DMS 273 (cell line): ENCODE measurements at regions not wholly inside any gene's neighbourhood (a gene's known extent, or its start where the extent isn't known, plus 50 kb on each side); places are given as distances from the start of the nearest gene placed in this dataset.
"Not testable (repeated sequence)": the region's sequence is repeated elsewhere in the genome, so short reads cannot be mapped to it uniquely, and the experiment has no call there.

Source experiments
- DNase-seq: peaks from one replicate; lab custom pipeline; 2025; ENCODE audit not compliant: unreplicated experiment; lab: John Stamatoyannopoulos, UW

- no peak for DNase-seq
Measured at GRCh38 chrX:1103360-1103759, 109.1 kb downstream of the CRLF2 start.

- DNase-seq = no peak
Measured at GRCh38 chrX:1102786-1103185, 109.7 kb downstream of the CRLF2 start.

DNA sequence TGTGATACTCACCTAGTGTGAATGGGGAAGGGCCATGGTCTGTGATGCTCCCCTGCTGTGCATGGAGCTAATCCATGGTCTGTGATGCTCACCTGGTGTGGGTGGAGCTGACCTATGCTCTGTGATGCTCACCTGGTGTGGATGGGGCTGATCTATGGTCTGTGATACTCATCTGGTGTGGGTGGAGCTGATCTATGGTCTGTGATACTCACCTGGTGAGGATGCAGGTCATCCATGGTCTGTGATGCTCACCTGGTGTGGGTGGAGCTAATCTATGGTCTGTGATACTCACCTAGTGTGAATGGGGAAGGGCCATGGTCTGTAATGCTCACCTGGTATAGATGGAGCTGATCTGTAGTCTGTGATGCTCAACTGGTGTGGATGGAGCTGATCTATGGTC lies 110.2 kb downstream of the CRLF2 start:
- not testable (repeated sequence) for DNase-seq

- no peak for DNase-seq
Measured at GRCh38 chrX:1099146-1099770, 113.2 kb downstream of the CRLF2 start.

DNA sequence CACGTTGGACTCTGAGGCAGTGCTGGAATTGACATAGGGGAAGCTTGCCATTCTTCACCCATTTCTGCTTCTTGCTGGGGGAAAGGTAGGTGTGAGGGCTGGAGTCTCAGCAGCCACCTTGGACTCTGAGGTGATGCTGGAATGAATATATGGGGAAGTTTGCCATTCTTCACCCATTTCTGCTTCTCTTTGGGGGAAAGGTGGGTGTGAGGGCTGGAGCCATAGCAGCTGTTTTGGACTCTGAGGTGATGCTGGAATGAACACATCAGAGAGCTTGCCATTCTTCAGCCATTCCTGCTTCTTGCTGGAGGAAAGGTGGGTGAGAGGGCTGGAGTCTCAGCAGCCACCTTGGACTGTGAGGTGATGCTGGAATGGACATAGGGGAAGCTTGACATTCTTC lies 115.1 kb downstream of the CRLF2 start:
- no peak for DNase-seq

DNA sequence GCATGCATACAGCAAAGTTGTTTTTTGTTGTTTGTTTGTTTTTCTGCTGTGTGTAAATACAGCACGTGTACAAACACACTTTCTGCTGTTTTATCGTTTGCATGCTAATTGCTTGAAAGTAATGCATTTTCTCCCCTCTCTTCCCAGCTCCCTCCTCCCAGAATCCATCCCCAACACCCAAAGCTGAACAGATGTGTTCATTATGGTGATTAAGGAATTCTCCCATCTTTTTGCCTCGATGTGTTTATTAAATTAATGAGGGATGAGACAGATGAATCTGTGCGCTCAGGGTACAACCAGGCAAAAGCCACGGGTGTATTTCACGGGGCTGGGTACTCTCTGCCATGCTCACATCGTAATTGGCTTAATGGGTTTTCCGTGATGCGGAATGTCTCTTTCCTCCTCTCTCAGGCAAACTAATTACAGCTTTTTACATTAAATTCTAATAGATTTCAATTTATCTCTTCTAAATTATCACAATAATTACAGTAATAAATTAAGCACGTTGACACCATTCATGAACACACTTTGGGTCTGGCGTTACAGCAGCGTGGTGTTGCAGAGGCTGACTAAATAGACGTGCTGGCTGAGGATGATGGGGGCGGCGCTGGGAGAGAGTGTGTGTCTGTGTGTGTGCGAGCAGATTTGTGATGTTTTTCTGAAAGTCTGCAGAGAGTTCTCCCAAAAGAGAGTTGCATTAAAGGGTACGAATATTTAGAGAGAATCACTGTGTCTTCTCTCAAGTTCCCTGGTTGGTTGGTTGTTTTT lies 117.7 kb downstream of the CRLF2 start:
- DNase-seq = no peak

- no peak for DNase-seq
Measured at GRCh38 chrX:1093586-1094421, 118.6 kb downstream of the CRLF2 start.

GRCh38 chrX:1093121-1093520 lies 119.3 kb downstream of the CRLF2 start:
- no peak for DNase-seq

- DNase-seq = no peak
Measured at GRCh38 chrX:1086444-1087409, 125.7 kb downstream of the CRLF2 start.

DNA sequence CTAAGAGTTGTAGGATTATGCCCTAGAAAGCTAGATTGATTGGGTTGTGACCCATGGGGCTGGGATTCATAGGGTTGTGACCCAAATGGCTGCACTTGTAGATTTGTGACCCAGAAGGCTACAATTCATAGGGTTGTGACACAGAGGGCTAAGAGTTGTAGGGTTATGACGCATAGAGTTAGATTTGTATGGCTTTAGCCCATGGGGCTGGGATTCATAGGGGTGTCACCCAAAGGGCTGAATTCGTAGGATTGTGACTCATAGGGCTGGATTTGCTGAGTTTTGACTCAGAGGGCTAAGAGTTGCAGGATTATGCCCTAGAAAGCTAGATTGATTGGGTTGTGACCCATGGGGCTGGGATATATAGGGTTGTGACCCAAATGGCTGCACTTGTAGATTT lies 126.6 kb downstream of the CRLF2 start:
- not testable (repeated sequence) for DNase-seq

DNA sequence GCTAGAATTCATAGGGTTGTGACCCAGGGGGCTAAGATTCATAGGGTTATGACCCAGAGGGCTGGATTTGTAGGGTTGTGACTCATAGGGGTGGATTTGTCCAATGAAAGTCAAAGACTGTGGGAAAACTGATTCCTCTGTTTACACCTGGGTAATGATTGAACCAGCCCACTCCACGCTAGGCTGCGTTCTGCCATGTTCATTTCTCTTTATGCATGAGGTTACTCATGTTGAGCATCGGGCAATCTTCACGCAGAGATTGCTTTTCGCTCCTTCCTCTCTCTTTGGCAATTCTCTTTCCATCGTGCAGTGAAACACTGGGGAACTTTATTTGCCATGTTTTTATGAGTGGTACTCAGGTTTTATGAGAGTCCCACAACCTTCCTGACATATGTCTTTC lies 127.8 kb downstream of the CRLF2 start:
- no peak for DNase-seq

GRCh38 chrX:1076871-1077651 lies 135.4 kb downstream of the CRLF2 start:
- DNase-seq = no peak

DNA sequence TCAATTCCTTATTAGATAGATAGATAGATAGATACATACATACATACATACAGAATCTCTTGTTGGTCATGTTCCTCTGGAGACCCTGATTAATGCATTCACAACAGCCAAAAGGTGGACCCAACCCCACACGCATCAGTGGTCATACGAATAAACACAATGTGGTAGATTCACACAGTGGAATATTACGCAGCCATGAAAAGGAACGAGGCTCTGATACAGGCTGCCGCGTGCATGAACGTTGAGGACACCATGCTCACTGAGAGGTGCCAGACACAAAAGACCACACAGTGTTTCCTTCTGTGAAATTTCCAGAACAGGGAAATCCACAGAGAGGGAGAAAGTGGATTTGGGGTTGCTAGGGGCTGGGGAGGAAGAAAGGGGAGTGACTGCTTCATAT lies 136.7 kb downstream of the CRLF2 start:
- no peak for DNase-seq

GRCh38 chrX:1075156-1075555 lies 137.3 kb downstream of the CRLF2 start:
- DNase-seq = no peak

DNA sequence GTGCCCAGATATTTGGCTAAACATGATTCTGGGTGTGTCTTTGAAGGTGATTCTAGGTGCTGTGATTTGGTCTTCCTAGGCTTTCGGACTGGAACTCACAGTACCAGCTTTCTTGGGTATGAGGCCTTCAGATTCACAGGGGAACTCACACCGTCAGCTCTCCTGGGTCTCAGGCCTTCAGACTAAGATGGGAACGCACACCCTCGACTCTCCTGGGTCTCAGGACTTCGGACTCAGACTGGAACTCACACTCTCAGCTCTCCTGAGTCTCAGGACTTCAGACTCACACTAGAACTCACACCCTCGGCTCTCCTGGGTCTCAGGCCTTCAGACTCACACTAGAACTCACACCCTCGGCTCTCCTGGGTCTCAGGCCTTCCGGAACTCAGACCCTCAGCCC lies 137.7 kb downstream of the CRLF2 start:
- no peak for DNase-seq

- DNase-seq = no peak
Measured at GRCh38 chrX:1074172-1074571, 138.3 kb downstream of the CRLF2 start.

DNA sequence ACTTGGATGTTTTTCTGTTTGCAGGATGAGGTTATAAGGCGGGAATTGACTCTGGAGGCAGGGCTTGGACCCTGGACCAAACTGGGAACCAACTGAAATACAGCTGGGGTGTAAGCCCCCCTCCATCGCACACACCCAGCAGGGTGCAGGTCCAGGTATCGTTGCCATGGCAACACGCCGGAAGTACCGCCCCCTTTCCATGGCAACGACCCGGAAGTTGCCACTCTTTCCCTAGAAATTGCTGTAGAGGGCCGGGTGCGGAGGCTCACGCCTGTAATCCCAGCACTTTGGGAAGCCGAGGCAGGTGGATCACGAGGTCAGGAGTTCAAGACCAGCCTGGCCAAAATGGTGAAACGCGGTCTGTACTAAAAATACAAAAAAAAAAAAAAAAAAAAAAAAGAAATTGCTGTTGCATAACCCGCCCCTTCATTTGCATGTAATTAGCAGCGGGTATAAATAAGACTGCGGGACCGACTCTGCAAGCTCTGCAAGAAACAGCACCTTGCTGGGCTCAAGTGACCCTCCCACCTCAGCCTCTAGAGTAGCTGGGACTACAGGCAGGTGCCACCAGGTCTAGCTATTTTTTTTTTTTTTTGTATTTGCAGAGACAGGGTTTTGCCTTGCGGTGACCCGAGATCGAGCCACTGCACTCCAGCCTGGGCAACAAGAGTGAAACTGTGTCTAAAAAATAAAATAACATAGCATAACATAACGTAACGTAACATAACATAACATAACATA lies 139.6 kb downstream of the CRLF2 start:
- DNase-seq = peak; percentile 22

- no peak for DNase-seq
Measured at GRCh38 chrX:1071351-1071750, 141.1 kb downstream of the CRLF2 start.

GRCh38 chrX:1062351-1062750 lies 150.1 kb downstream of the CRLF2 start:
- DNase-seq = no peak
